Epidermal melanocyte (primary cell): ENCODE measurements at regions not wholly inside any gene's neighbourhood (a gene's known extent, or its start where the extent isn't known, plus 50 kb on each side); places are given as distances from the start of the nearest gene placed in this dataset.
"Not testable (repeated sequence)": the region's sequence is repeated elsewhere in the genome, so short reads cannot be mapped to it uniquely, and the experiment has no call there.

ENCODE experiments used
- DNase-seq: peaks from one replicate; pipeline ENCODE4 v3.0.0; 2011; ENCODE audit warnings: low spot score; ENCODE audit not compliant: insufficient read length

DNA sequence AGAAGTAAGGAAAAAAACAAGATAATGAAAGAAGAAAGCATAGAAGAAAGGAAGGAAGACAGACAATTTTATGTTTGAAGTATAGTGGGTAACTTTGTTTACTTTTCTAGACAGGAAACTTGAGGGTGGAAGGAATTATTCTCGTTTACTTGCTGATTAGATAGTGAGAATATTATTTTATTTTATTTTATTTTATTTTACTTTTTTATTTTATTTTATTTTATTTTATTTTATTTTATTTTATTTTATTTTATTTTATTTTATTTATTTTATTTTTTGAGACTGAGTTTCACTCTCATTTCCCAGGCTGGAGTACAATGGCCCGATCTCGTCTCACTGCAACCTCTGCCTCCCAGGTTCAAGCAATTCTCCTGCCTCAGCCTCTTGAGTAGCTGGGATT lies 623.1 kb upstream of the COX7C start:
- not testable (repeated sequence) for DNase-seq

DNA sequence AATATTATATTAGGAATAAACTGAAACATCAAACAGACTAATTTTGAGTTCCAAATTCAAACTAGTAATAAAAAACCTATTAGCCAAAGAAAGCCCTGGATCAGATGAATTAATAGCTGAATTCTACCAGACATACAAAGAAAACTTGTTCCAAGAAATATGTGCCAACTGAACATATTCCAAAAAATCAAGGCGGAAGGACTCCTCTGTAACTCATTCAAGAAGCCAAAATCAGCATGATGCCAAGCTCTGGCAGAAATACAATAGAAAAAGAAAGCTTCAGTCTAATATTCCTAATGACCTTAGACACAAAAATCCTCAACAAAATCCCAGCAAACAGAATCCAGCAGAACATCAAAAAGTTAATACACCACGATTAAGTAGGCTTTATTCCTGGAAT lies 619.1 kb upstream of the COX7C start:
- no peak for DNase-seq

DNA sequence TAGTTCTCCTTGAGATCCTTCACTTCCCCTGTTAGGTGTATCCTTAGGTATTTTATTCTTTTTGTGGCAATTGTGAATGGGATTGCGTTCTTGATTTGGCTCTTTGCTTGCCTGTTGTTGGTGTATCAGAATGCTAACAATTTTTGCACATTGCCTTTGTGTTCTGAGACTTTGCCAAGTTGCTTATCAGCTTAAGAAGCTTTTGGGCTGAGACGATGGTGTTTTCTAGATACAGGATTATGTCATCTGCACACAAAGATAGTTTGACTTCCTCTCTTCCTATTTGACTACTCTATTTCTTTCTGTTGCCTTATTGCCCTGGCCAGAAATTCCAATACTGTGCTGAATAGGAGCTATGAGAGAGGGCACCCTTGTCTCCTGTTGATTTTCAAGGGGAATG lies 609.4 kb upstream of the COX7C start:
- no peak for DNase-seq

DNA sequence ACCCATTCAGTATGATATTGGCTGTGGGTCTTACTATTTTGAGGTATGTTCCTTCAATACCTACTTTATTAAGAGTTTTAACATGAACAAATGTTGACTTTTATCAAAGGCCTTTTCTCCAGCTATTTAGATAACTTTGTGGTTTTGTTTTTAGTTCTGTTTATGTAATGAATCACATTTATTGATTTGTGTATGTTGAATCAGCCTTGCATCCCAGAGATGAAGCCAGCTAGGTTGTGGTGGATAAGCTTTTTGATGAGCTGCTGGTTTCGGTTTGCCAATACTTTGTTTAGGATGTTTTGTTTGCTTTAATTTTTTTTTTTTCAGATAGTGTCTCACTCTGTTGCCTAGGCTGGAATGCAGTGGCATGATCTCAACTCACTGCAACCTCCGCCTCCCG lies 609.0 kb upstream of the COX7C start:
- DNase-seq: no peak

DNA sequence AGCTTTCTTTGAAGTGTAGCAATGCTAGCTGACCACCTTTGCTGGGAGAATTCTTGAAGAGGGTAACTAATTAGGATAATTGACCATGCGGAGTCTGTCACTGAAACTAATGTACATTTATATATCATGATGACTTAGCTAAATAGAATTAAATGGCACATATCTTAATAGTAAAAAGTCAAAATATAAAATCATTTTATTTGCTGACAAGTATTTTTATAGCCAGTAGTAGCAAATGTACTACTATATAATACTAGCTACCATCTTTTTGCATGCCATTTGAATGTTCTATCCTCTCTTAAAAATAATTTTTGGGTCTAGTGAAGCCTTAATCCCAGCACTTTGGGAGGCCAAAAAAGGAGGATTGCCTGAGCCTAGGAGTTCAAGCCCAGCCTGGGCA lies 605.8 kb upstream of the COX7C start:
- DNase-seq: no peak

DNA sequence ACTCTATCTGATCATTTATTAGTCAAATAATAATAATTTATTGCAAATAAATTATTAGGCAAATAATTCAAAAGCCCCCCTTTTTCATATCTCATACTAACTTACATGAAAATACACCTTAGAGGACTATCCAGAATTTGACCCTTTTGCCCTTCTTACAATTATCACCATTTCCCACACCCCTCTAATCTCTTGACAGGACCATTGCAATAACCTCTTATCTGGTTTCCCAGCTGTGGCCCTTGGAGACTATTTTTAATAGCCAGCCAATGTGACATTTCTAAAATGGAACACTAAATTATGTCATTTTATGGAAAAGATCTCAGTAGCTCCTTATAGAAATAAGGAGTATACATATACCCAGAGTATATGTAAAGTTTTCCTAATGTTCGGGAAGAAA lies 588.4 kb upstream of the COX7C start:
- DNase-seq: no peak

DNA sequence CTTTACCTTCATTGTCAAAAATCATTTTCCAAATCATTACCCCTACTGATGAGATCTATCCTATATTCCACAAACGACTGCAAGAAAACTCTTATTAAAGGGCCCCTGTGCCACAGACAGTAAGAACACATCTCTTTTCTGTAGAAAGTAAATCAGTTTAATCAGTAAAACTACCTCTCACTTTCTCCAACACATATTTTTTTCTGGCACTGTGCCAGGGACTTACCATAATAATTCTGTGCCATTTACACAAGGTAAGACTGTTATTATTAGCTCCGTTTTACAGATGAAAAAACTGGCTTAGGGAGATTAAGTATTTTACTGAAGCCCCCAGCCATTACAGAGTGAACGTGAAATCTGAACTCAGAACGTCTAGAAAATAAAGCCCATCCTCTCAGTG lies 587.0 kb upstream of the COX7C start:
- no peak for DNase-seq

DNA sequence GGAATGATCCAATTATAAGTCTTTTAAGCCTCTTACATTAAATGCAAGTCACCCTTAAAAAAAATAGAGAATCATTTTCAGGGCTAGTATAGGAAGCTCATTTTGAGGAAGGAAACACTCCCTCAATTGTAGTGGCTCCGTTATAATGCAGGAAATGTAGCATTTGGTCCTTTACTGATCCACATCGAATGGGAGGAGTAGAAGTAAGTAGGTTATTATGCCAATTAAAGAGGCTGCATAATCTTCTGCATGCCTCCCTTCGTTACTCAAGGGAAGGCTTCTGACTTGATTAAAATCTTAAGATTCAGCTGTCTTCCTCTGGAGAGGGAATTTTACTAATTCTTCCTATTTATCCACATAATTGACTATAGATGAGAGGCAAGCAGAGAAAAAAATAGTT lies 579.2 kb upstream of the COX7C start:
- no peak for DNase-seq

DNA sequence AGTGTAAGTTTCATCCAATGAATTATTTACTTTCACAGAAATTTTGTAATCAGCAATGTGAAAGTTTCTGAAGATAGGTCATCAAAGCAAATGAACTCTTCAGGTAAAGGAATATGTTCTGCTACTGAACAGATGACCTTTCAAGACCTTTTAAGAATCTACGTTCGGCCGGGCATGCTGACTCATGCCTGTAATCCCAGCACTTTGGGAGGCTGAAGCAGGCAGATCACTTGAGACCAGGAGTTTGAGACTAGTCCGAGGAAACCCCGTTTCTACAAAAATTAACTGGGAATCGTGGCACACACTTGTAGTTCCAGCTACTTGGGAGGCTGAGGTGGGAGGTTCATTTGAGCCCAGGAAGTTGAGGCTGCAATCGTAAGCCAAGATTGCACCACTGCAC lies 578.4 kb upstream of the COX7C start:
- DNase-seq: no peak

DNA sequence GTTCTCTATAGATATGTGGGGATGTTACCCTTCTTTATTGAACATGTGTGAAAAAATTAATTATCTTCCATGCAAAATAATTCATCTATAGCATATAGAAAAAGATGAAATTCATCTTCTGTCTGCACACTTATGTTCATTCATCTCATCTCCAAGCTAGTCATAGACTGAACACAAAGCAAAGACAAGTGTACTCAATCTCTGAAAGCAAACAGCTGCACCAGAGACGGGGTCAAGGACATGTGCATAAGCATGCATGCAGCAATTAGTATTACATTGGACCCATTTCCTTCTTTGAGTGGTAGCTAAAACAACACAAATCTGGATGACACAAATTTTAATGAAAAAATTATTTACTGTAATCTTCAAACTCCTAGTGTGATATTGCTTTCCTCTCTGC lies 547.0 kb upstream of the COX7C start:
- DNase-seq: no peak

DNA sequence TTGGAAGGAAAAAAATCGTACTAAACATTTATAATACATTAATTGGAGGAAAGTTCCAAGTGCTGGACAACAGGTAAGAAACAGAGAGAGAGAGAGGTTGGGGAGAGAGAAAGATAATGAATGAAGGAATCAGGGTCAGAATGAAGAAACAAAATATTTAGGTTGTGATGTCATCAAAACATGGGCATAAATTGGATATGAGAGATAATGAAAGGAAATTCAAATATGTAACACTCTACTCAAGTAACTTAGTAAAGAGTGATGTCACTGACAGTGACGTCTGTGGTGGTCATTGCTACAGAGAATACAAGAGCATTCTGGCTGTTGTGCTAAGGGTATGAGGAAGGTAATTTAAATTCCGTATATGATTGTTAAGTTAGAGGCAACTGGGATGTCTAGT lies 543.4 kb upstream of the COX7C start:
- DNase-seq: no peak

DNA sequence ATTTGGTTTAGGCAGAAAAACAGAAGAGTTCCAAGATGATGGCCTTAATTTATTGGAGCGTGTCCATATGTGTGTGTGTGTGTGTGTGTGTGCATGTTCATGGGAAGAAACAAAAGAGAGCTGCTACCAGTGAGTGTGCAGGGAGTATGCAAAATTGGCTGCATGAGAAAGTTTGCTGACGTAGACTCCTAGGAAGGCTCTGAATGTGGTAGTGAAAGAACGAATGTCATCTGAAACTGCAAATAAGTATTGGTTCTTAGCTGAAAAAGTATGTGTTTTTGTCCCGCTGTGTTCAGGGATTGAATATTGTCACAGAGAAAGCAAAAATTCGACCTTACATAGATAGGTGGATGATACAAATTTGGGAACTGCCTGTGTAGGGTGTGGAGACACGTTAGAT lies 542.6 kb upstream of the COX7C start:
- no peak for DNase-seq

DNA sequence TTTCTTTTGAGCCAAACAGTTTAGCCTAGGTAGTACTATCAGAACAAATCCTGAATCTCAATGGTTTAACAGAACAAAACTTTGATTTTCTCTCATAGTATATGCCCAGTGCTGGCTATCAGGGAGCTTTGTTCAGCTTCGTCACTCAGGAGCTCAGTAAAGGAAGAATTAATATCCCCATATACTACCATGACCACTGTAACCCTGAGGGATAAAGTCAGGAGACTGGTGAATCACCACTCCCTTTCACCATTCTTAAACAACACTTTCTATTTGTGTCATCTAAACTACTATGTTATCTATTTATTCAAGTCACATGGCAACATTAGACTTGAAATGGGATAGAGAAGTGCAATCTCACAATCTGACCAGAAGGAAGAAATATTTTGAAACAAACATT lies 522.6 kb upstream of the COX7C start:
- DNase-seq: no peak

DNA sequence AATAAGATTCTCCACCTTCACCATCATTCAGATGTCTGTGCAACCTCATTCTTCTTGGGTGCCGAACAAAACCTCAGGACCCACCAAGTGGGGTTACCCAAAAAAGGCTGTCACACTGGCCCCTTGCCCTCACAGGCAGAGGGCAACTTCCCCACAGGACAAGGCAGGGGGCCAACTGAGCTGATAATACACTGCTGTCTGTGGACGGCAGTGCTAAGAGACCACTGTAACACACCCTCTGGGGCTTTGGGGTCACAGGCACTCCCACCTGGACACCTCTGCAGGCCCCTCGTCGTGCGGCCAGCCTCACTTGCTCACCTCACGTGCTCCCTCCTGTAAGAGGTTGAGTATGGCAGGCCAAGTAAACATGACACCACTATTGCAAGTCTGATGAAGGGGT lies 515.8 kb upstream of the COX7C start:
- no peak for DNase-seq

DNA sequence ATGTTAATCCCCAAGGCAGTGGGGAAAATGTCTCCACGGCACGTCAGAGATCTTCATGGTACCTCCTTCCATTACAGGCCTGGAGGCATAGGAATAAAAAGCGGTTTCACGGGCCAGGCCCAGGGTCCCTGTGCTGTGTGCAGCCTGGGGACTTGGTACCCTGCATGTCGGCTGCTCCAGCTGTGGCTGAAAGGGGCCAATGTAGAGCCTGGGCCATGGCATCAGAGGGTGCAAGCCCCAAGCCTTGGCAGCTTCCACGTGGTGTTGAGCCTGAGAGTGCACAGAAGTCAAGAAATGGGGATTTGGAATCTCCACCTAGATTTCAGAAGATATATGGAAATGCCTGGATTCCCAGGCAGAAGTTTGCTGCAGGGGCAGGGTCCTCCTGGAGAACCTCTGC lies 508.9 kb upstream of the COX7C start:
- DNase-seq: no peak

DNA sequence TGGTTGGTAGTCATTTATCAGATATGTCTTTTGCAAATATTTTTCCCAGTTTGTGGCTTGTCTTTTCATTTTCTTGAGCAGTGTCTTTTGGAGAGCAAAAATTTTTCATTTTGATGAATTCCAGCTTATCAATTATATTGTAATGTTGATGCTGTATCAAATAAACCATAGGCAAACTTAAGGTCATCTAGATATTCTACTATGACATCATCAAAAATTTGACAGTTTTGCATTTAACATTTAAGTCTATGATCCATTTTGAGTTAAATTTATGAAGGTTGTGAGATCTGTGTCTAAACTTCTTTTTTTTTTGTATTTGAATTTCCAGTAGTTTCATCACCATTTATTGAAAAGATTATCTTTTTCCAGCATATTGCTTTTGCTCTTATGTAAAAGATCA lies 505.5 kb upstream of the COX7C start:
- DNase-seq: no peak

DNA sequence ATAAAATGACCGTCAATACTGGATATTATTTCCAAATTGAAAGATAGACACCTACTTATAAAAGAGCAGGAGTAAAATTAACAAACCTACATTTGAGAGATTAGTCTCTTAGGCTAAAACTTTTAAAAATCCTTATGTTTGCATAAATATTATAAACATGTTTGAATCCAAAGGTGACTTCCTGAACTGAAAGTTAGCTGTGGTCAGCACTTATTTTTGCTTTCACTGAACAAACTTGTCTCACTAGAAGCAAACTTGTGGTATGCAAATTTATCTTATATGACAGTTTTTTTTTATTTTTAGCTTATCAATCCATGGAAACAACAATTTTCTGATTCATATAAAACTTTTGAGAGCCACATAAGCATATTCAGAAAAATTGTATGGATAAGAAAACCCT lies 502.6 kb upstream of the COX7C start:
- DNase-seq: no peak

DNA sequence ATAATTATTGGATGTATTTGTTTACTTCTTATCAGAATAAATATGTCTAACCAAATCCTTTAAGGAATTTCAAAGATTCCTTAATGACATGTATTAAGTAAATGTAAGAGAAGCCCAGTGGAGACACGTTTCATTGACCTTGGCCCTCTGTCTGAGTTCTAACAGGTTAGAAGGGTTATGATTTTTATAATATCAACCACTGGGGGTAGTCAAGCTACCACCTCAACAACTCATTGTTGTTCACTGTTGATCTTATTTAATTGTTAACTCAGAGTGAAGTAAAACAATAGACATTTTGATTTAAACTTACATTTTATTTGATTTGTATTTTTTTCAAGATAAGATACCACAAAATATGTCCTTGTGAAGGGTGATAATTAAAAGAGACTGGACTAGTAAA lies 499.2 kb upstream of the COX7C start:
- DNase-seq: no peak

DNA sequence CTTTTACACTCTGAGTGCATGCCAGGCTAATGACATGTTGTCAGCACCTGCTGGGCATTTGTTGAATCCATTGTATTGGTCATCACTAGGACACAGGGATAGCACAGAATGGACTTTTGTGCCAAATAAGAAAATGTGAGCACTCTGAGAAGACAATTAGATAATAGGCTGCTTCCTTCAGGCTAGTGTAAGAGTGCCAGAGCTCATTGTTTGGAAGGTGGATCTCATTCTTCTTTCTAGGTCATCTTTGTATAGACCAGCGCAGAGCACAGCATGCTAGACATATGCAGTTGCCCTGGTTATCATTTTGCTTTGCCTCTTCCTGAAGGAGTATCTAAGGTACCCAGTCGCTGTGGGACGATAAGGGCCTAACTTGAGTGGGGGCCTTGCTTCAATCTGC lies 493.4 kb upstream of the COX7C start:
- no peak for DNase-seq

DNA sequence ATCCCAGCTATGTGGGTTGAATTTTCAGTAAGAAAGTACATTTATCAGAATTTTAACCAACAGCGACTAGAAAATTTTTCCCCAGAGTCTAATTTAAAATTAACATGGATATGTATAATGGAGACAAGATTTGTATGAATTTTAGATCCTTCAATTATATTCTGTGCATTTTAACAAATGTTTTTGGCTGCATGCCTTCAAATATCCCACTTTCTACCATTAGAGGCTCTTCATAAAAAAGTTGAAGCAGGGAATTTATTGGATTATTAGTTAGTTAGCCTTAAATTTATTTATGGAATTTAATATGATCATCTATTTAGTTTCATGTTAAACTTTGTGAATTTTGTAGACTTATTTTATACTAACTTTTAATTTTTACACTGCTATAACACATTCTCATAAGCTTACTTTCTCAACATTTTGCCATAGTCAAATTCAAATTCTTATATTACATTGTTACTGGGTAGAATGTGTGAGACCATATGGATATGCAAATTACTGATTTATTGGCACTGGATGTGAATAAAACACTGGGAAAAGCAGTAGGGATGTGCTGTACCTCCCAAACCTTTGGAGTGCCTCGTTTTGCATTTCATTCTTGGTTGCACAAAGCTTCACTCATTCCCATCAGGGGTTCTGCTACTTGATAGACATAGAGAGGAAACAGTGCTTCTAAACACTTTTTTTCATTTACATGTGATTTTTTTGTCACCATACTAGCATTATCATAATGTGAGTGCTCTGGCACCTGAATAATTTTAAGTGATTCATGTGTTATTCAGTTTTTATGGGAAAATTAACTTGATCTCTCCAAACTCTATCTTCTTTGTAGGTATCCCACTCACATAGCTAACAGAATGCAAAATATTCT lies 491.8 kb upstream of the COX7C start:
- no peak for DNase-seq

DNA sequence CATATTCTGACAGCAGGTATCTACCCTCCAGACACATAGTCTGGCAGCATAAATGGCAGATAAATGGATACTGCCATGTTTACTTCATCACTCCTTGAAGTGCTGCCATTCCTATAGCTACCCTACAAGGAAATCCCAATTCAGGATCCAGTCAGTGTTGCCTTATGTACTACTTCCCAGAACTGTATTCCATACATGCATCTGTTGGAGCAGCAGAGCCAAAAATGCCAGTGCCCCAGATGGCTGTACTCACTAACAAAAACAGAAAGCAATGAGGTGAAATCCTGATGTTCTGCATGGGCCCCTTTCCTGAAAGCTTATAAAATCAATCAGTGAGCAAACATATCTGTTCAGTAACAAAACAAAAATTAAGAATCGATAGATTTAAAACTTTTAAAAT lies 490.0 kb upstream of the COX7C start:
- no peak for DNase-seq

DNA sequence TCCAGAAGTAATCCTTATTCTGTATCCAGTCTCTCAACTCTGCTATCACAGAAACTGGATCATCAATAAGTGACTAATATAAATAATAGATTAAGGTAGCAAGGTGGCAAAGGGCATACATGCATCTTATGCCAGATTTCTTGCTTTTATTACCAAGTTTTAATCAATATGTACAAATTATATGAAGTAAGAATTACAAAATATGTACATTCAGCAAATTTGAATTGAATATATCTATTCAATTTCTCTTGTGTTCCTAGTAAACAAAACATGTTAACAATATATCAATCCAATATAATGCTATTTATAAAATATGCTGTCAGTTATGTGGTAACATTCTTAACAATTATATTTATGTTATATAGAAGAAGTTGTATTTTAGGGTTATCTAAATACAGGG lies 488.7 kb upstream of the COX7C start:
- no peak for DNase-seq

DNA sequence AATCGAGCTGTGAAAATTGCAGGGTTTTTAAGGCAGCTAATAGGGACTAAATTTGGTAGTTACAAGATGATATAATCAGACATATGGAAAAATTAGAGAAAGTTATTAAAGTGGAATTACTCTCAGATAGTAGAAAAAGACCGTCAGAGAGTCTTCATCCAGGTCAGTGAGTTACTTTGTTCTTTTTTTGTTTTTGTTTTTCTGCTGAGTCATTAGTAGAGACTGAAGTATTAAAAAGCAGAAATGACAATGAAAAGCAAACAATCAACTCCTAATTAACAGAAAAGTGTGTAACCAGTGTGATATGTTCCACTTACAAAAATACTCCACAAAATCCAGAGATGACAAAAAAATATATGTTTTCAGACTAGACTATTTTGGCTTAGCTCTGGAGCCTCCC lies 480.4 kb upstream of the COX7C start:
- DNase-seq: no peak

DNA sequence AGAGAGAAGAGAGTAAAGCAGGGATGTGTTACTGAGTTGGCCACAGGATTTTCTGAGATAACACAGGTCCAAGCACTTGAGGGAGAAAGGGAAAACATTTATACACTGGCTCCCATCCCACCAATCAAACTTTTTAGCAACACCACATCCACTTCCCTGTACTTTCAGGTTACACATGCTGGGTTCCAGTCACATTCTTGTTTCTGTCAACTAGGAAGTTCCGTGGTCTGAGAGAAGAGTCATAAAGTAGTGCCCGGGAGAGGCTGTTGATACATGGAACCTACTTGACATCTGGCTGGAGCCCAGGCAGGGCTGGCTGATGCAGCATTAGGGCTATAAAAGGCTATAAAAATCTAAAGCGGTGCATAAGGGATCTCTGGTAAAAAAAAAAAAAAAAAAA lies 473.9 kb upstream of the COX7C start:
- DNase-seq: no peak
